A549 (cell line): ENCODE measurements at regions not wholly inside any gene's neighbourhood (a gene's known extent, or its start where the extent isn't known, plus 50 kb on each side); places are given as distances from the start of the nearest gene placed in this dataset.

Experiments
- ATAC-seq, 2 experiments: fragments of 200-7000 bp in 1 of 2; fragments of >200 bp in 1 of 2; cut with Nextera tagmentation in 1 of 2; cut with Tn5 transposase in 1 of 2; 3 replicates each; pipeline versions ENCODE4 v1.8.0 to v1.9.1; 2018 to 2020; ENCODE audit warnings: mild to moderate bottlenecking in 1 of 2, moderate library complexity in 1 of 2
- CTCF ChIA-PET: fragments of 300-600 bp; sonication (Branson Sonifier 250); formaldehyde crosslinking; extraction: SDS; loops from one replicate; lab custom pipeline; 2021; ENCODE audit warnings: antibody characterized with exemption, inconsistent platforms; lab: Yijun Ruan, JAX
- POLR2A ChIA-PET: fragments of 350-600 bp; formaldehyde crosslinking; extraction: SDS; loops from one replicate; lab custom pipeline; 2021; ENCODE audit warnings: antibody characterized with exemption, inconsistent platforms; lab: Yijun Ruan, JAX
- DNase-seq, 2 experiments: peaks; one replicate each; pipeline versions ENCODE4 v3.0.0 to v3.0.0-alpha.2; 2011 to 2016; ENCODE audit warnings: low read depth in 1 of 2, low spot score in 1 of 2
- FAIRE-seq: peaks from 2 replicates; lab custom pipeline; 2011; peaks lifted over from hg19 to GRCh38; lab: Jason Lieb, UNC
- H3K27ac ChIP-seq, 2 experiments: fragments of >200 bp; sonication (Bioruptor Twin); formaldehyde crosslinking; 3 replicates each; pipeline ENCODE4 v1.5.1; 2016 to 2017
- H3K4me1 ChIP-seq: fragments of >200 bp; sonication (Bioruptor Twin); formaldehyde crosslinking; 3 replicates; pipeline ENCODE4 v1.6.1; 2016
- H3K4me2 ChIP-seq: fragments of >200 bp; sonication (Bioruptor Twin); formaldehyde crosslinking; 3 replicates; pipeline ENCODE4 v1.6.1; 2016
- H3K4me3 ChIP-seq: fragments of >200 bp; sonication (Bioruptor Twin); formaldehyde crosslinking; 3 replicates; pipeline ENCODE4 v1.5.1; 2016
- H3K9me3 ChIP-seq: fragments of >200 bp; sonication (Bioruptor Twin); formaldehyde crosslinking; 3 replicates; pipeline ENCODE4 v1.6.1; 2016
- BCL3 ChIP-seq: fragments of >200 bp; sonication (Bioruptor Twin); formaldehyde crosslinking; IDR thresholded peaks from 3 replicates; pipeline ENCODE4 v1.6.1; 2016
- CEBPB ChIP-seq, 2 experiments: fragments of >200 bp in 1 of 2; sonication (Bioruptor Twin) in 1 of 2; formaldehyde crosslinking in 1 of 2; IDR thresholded peaks; 2 replicates each; pipeline ENCODE4 v1.6.1; 2012 to 2016
- EP300 ChIP-seq, 2 experiments: fragments of >200 bp; sonication (Bioruptor Twin); formaldehyde crosslinking; IDR thresholded peaks; 2 replicates in 1 of 2; 3 replicates in 1 of 2; pipeline ENCODE4 v1.6.1; 2016 to 2017
- FOSB ChIP-seq: fragments of 250-450 bp; sonication (Bioruptor Pico); IDR thresholded peaks from 2 replicates; pipeline ENCODE4 v1.5.0; 2020; ENCODE audit warnings: mild to moderate bottlenecking, moderate library complexity
- FOXS1 ChIP-seq: fragments of 250-450 bp; sonication (Bioruptor Pico); IDR thresholded peaks from 2 replicates; pipeline ENCODE4 v1.5.0; 2020; ENCODE audit warnings: mild to moderate bottlenecking, moderate library complexity
- HDAC2 ChIP-seq: fragments of 200-600 bp; sonication (generic); IDR thresholded peaks from 2 replicates; pipeline ENCODE4 v1.6.1; 2016
- HMGXB4 ChIP-seq: fragments of 250-450 bp; sonication (Bioruptor Pico); IDR thresholded peaks from 2 replicates; pipeline ENCODE4 v1.5.0; 2021; ENCODE audit warnings: mild to moderate bottlenecking, moderate library complexity, borderline replicate concordance
- HOXB13 ChIP-seq: fragments of 250-450 bp; sonication (Bioruptor Pico); IDR thresholded peaks from 2 replicates; pipeline ENCODE4 v1.5.0; 2020; ENCODE audit warnings: low read depth, mild to moderate bottlenecking, moderate library complexity
- JUNB ChIP-seq: fragments of >200 bp; sonication (Bioruptor Twin); formaldehyde crosslinking; IDR thresholded peaks from 2 replicates; pipeline ENCODE4 v1.6.1; 2016
- KDM1A ChIP-seq: fragments of 200-600 bp; sonication (generic); IDR thresholded peaks from 2 replicates; pipeline ENCODE4 v1.6.1; 2016; ENCODE audit warnings: low read depth, mild to moderate bottlenecking
- MAFK ChIP-seq: fragments of 450-650 bp; IDR thresholded peaks from 2 replicates; pipeline ENCODE4 v1.6.1; 2014; ENCODE audit not compliant: partially characterized antibody
- MYC ChIP-seq: IDR thresholded peaks from 2 replicates; pipeline ENCODE4 v1.6.1; 2012; ENCODE audit warnings: mild to moderate bottlenecking, inconsistent platforms, low read length, improper control_type of control experiment, borderline replicate concordance
- NFE2L2 ChIP-seq: fragments of 150-350 bp; conservative IDR thresholded peaks from 2 replicates; pipeline ENCODE4 v1.6.1; 2014; ENCODE audit warnings: low read length
- NR3C1 ChIP-seq: fragments of >200 bp; sonication (Bioruptor Twin); formaldehyde crosslinking; IDR thresholded peaks from 3 replicates; pipeline ENCODE4 v1.6.1; 2017
- PHF8 ChIP-seq: fragments of 200-600 bp; sonication (generic); IDR thresholded peaks from 2 replicates; pipeline ENCODE4 v1.6.1; 2016; ENCODE audit warnings: low read depth, mild to moderate bottlenecking, antibody characterized with exemption, moderate library complexity, borderline replicate concordance
- RCOR1 ChIP-seq: fragments of 150-350 bp; IDR thresholded peaks from 2 replicates; pipeline ENCODE4 v1.6.1; 2014; ENCODE audit warnings: antibody characterized with exemption, low read length, low read depth
- RFX5 ChIP-seq: fragments of 450-650 bp; IDR thresholded peaks from 2 replicates; pipeline ENCODE4 v1.7.1; 2014; ENCODE audit warnings: antibody characterized with exemption, mild to moderate bottlenecking, moderate library complexity
- SREBF2 ChIP-seq: fragments of 450-650 bp; IDR thresholded peaks from 2 replicates; pipeline ENCODE4 v1.6.1; 2014; ENCODE audit warnings: mild to moderate bottlenecking, moderate library complexity
- USF2 ChIP-seq: fragments of 450-650 bp; IDR thresholded peaks from 2 replicates; pipeline ENCODE4 v1.6.1; 2014; ENCODE audit warnings: antibody characterized with exemption
- ZFP36 ChIP-seq: fragments of 450-650 bp; IDR thresholded peaks from 2 replicates; pipeline ENCODE4 v1.6.1; 2014; ENCODE audit warnings: borderline replicate concordance; ENCODE audit not compliant: partially characterized antibody
- WGBS: methylation state at CpG from one replicate; pipeline ENCODE4 v1.1.6; 2017; ENCODE audit errors: missing lambda C conversion rate; 5-methylcytosine and 5-hydroxymethylcytosine counted together
- TF ChIP-seq, protein P1 (sequence below): fragments of >200 bp; sonication (Bioruptor Twin); formaldehyde crosslinking; IDR thresholded peaks from 3 replicates; pipeline ENCODE4 v1.5.1; 2016

DNA sequence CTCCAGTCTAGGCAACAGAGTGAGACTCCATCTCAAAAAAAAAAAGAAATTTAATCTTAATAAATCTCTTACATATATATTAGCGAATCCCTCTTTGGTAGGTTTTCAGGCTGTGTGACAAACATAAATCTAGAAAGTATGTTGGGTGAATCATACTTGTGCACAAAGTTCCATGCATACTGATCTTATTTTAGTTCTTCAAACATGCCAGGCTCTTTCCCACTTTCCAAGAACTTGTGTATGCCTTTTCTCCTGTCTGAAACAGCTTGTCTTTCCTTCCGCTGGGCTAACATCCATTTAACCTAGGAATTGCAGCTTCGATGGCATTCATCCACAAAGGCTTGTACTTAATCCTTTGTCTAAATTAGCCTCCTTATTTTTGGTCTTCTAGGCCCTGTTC, 156.6 kb upstream of the CASK start (continued):
- TF ChIP-seq HMGXB4 (CRISPR knock-in tag) (no peak), HOXB13 (CRISPR knock-in tag) (no peak), FOSB (CRISPR knock-in tag) (no peak), JUNB (no peak)
- TF ChIP-seq, protein P1, sequence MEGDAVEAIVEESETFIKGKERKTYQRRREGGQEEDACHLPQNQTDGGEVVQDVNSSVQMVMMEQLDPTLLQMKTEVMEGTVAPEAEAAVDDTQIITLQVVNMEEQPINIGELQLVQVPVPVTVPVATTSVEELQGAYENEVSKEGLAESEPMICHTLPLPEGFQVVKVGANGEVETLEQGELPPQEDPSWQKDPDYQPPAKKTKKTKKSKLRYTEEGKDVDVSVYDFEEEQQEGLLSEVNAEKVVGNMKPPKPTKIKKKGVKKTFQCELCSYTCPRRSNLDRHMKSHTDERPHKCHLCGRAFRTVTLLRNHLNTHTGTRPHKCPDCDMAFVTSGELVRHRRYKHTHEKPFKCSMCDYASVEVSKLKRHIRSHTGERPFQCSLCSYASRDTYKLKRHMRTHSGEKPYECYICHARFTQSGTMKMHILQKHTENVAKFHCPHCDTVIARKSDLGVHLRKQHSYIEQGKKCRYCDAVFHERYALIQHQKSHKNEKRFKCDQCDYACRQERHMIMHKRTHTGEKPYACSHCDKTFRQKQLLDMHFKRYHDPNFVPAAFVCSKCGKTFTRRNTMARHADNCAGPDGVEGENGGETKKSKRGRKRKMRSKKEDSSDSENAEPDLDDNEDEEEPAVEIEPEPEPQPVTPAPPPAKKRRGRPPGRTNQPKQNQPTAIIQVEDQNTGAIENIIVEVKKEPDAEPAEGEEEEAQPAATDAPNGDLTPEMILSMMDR = no peak

- TF ChIP-seq MAFK (no peak), NFE2L2 (no peak), USF2 (no peak), MYC (no peak)
- TF ChIP-seq, all 56 proteins: peak for 0
- H3K4me3 ChIP-seq = no peak overlapping the region
- ChIA-PET POLR2A (no interaction called here), CTCF (interaction anchor here (0.6 kb wide), 1 partner anchor 768 kb away, joined by 3 read pairs; no protein-coding TSS in a partner anchor)
- no peak for ATAC-seq
- H3K9me3 ChIP-seq = no peaks in the 10 kb centered on the region
- WGBS = 19% methylated on average over 1 of the region's 1 CpG
- H3K27ac ChIP-seq = no peak overlapping the region
- no peaks in the 10 kb centered on the region for H3K4me1 ChIP-seq
- no peak for FAIRE-seq
- H3K4me2 ChIP-seq = no peak overlapping the region
- DNase-seq = no peak
Measured at GRCh38 chrX:42077675-42078074, 154.3 kb upstream of the CASK start.

DNA sequence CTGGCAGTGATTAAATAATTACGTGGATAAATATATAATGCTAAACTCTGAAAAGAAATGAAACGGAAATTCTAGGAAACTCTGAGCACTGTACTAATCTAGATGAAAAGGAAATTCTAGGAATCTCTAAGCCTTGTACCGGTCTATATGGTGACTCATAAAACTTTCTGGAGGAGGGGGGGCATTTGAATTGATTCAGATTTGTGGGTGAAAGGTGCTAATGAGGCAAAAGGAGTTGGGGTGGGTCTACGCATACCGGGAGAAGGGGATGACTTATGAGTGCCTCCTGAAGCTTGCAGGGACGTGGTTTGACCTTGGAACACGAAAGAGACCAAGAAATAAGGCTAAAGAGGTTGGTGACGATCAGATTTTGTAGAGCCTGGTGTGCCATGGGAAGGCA, 151.7 kb upstream of the CASK start:
- no peak for TF ChIP-seq SREBF2
- TF ChIP-seq KDM1A = no peak
- TF ChIP-seq BCL3 = no peak
- TF ChIP-seq PHF8 = no peak
- no peak for TF ChIP-seq EP300 (IDR thresholded peaks at IDR 0.05)
- TF ChIP-seq RCOR1 = no peak
- whole genome bisulfite sequencing = 54% methylated on average over 8 of the region's 8 CpGs
- FAIRE-seq (peak; percentile 95), ATAC-seq (no peak), DNase-seq (no peak)
- ChIA-PET POLR2A (no interaction called here), CTCF (no interaction called here)
- no peaks in the 10 kb centered on the region for H3K9me3 ChIP-seq
- no peaks in the 10 kb centered on the region for H3K4me1 ChIP-seq
- no peak overlapping the region for H3K4me3 ChIP-seq
- no peak overlapping the region for H3K27ac ChIP-seq
- no peak overlapping the region for H3K4me2 ChIP-seq

- Histone ChIP-seq H3K4me3 (no peak overlapping the region), H3K4me1 (no peaks in the 10 kb centered on the region), H3K27ac (no peak overlapping the region), H3K4me2 (no peak overlapping the region)
- ATAC-seq = no peak
- POLR2A ChIA-PET = no interaction called here
- no peak for FAIRE-seq
- WGBS = 5% methylated on average over 3 of the region's 3 CpGs
- DNase-seq = no peak
- TF ChIP-seq NR3C1 = no peak
- TF ChIP-seq CEBPB (IDR thresholded peaks at IDR 0.05) = no peak
- TF ChIP-seq USF2 = no peak
- TF ChIP-seq FOSB (CRISPR knock-in tag) = no peak
- no peak for TF ChIP-seq EP300 (IDR thresholded peaks at IDR 0.05)
- TF ChIP-seq FOXS1 (CRISPR knock-in tag) = no peak
- TF ChIP-seq RCOR1 = no peak
- TF ChIP-seq HDAC2 = no peak
- TF ChIP-seq MAFK = no peak
- TF ChIP-seq RFX5 = no peak
- TF ChIP-seq JUNB = no peak
- TF ChIP-seq ZFP36 = no peak
- TF ChIP-seq, all 56 proteins: peak for 0
- H3K9me3 ChIP-seq = no peaks in the 10 kb centered on the region
- CTCF ChIA-PET = interaction anchor here (1.2 kb wide), 1 partner anchor 14 kb away, joined by 6 read pairs; no protein-coding TSS in a partner anchor
Measured at GRCh38 chrX:42073448-42073847, 150.1 kb upstream of the CASK start.
